Nephron progenitor cell (in vitro differentiated cells): ENCODE measurements at regions not wholly inside any gene's neighbourhood (a gene's known extent, or its start where the extent isn't known, plus 50 kb on each side); places are given as distances from the start of the nearest gene placed in this dataset.

Experiments used
- DNase-seq: peaks from one replicate; pipeline ENCODE4 v3.0.0; 2021
- H3K27ac Mint-ChIP-seq: 2 replicates; pipeline ENCODE4 v1.8.0; 2021; ENCODE audit warnings: mild to moderate bottlenecking, moderate library complexity, mixed read lengths
- H3K27me3 Mint-ChIP-seq: 2 replicates; pipeline ENCODE4 v1.8.0; 2021; ENCODE audit warnings: mild to moderate bottlenecking, low read depth, mixed read lengths; ENCODE audit not compliant: poor library complexity
- H3K36me3 Mint-ChIP-seq: 2 replicates; pipeline ENCODE4 v1.8.0; 2021; ENCODE audit warnings: low read depth, mixed read lengths
- H3K4me1 Mint-ChIP-seq: 2 replicates; pipeline ENCODE4 v1.8.0; 2021; ENCODE audit warnings: mixed read lengths
- H3K4me3 Mint-ChIP-seq: 2 replicates; pipeline ENCODE4 v1.8.0; 2021; ENCODE audit warnings: mild to moderate bottlenecking, moderate library complexity, mixed read lengths
- H3K9me3 Mint-ChIP-seq: 2 replicates; pipeline ENCODE4 v1.8.0; 2021; ENCODE audit warnings: mild to moderate bottlenecking, moderate library complexity, mixed read lengths
- CTCF ChIP-seq: fragments of 200-600 bp; sonication (generic); IDR thresholded peaks from 2 replicates; pipeline ENCODE4 v1.5.0; 2021; ENCODE audit warnings: antibody characterized with exemption

- no peaks in the 10 kb centered on the region for H3K36me3 Mint-ChIP-seq
- H3K4me3 Mint-ChIP-seq = no peak overlapping the region
- H3K27me3 Mint-ChIP-seq = no peaks in the 10 kb centered on the region
- no peak for DNase-seq
- H3K9me3 Mint-ChIP-seq = peaks cover 3% of the 10 kb centered on the region
- TF ChIP-seq CTCF = no peak
- H3K27ac Mint-ChIP-seq = peak overlapping the region; percentile 80
- H3K4me1 Mint-ChIP-seq = peaks cover 27% of the 10 kb centered on the region
Observed at GRCh38 chr7:46153951-46154787, 233.1 kb upstream of the IGFBP3 start.

- no peak for TF ChIP-seq CTCF
- no peak for DNase-seq
- peaks cover 3% of the 10 kb centered on the region for H3K9me3 Mint-ChIP-seq
- H3K4me3 Mint-ChIP-seq = no peak overlapping the region
- H3K27me3 Mint-ChIP-seq = no peaks in the 10 kb centered on the region
- no peaks in the 10 kb centered on the region for H3K36me3 Mint-ChIP-seq
- H3K4me1 Mint-ChIP-seq = peaks cover 27% of the 10 kb centered on the region
- H3K27ac Mint-ChIP-seq = peak overlapping the region; percentile 80
Observed at GRCh38 chr7:46153583-46153950, 232.5 kb upstream of the IGFBP3 start.

- Mint-ChIP-seq H3K27ac (peak overlapping the region; percentile 30), H3K9me3 (peaks cover 8% of the 10 kb centered on the region), H3K27me3 (no peaks in the 10 kb centered on the region), H3K4me1 (peaks cover 27% of the 10 kb centered on the region), H3K36me3 (no peaks in the 10 kb centered on the region), H3K4me3 (no peak overlapping the region)
- DNase-seq = no peak
- no peak for TF ChIP-seq CTCF
Observed at GRCh38 chr7:46152696-46153095, 231.6 kb upstream of the IGFBP3 start.

- peaks cover 5% of the 10 kb centered on the region for H3K27me3 Mint-ChIP-seq
- TF ChIP-seq CTCF = no peak
- H3K9me3 Mint-ChIP-seq = peaks cover 4% of the 10 kb centered on the region
- DNase-seq = no peak
- H3K36me3 Mint-ChIP-seq = no peaks in the 10 kb centered on the region
- peaks cover 30% of the 10 kb centered on the region for H3K4me1 Mint-ChIP-seq
- H3K4me3 Mint-ChIP-seq = no peak overlapping the region
- no peak overlapping the region for H3K27ac Mint-ChIP-seq
Observed at GRCh38 chr7:46150721-46151120, 229.6 kb upstream of the IGFBP3 start.

- H3K36me3 Mint-ChIP-seq = no peaks in the 10 kb centered on the region
- H3K27me3 Mint-ChIP-seq = peaks cover 5% of the 10 kb centered on the region
- peaks cover 34% of the 10 kb centered on the region for H3K4me1 Mint-ChIP-seq
- no peak overlapping the region for H3K4me3 Mint-ChIP-seq
- DNase-seq = no peak
- no peak for TF ChIP-seq CTCF
- H3K9me3 Mint-ChIP-seq = peaks cover 4% of the 10 kb centered on the region
- no peak overlapping the region for H3K27ac Mint-ChIP-seq
Observed at GRCh38 chr7:46150202-46150601, 229.1 kb upstream of the IGFBP3 start.

GRCh38 chr7:46147871-46148270, 226.8 kb upstream of the IGFBP3 start:
- no peak for DNase-seq
- Mint-ChIP-seq H3K9me3 (peaks cover 21% of the 10 kb centered on the region), H3K27me3 (peaks cover 5% of the 10 kb centered on the region), H3K4me1 (peaks cover 34% of the 10 kb centered on the region), H3K36me3 (peaks cover 5% of the 10 kb centered on the region), H3K27ac (no peak overlapping the region), H3K4me3 (no peak overlapping the region)
- TF ChIP-seq CTCF = no peak
